ENCODE measurements at regions not wholly inside any gene's neighbourhood (a gene's known extent, or its start where the extent isn't known, plus 50 kb on each side); places are given as distances from the start of the nearest gene placed in this dataset.

- TF ChIP-seq, protein P1, sequence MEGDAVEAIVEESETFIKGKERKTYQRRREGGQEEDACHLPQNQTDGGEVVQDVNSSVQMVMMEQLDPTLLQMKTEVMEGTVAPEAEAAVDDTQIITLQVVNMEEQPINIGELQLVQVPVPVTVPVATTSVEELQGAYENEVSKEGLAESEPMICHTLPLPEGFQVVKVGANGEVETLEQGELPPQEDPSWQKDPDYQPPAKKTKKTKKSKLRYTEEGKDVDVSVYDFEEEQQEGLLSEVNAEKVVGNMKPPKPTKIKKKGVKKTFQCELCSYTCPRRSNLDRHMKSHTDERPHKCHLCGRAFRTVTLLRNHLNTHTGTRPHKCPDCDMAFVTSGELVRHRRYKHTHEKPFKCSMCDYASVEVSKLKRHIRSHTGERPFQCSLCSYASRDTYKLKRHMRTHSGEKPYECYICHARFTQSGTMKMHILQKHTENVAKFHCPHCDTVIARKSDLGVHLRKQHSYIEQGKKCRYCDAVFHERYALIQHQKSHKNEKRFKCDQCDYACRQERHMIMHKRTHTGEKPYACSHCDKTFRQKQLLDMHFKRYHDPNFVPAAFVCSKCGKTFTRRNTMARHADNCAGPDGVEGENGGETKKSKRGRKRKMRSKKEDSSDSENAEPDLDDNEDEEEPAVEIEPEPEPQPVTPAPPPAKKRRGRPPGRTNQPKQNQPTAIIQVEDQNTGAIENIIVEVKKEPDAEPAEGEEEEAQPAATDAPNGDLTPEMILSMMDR (IDR thresholded peaks at IDR 0.05), result no peak
- no peak for TF ChIP-seq EZH2 (IDR thresholded peaks at IDR 0.05)
- no peak for TF ChIP-seq EZH2phosphoT487 (IDR thresholded peaks at IDR 0.05)
These were observed 1076.5 kb downstream of the DNAJB9 start for GRCh38 chr7:109646124-109646523.

Data from neural progenitor cell (in vitro differentiated cells).